ENCODE measurements at regions not wholly inside any gene's neighbourhood (a gene's known extent, or its start where the extent isn't known, plus 50 kb on each side); places are given as distances from the start of the nearest gene placed in this dataset.

- ATAC-seq (no peak), DNase-seq (no peak)
- no peak overlapping the region for H3K4me3 ChIP-seq
- intact Hi-C loops (cut with DNase I) = no loop called here
- H3K36me3 ChIP-seq = no peaks in the 10 kb centered on the region
- H3K9me3 ChIP-seq = peaks cover 0 to 20% (median 0%) of the 10 kb centered on the region in 11 donors
- TF ChIP-seq, protein P1, sequence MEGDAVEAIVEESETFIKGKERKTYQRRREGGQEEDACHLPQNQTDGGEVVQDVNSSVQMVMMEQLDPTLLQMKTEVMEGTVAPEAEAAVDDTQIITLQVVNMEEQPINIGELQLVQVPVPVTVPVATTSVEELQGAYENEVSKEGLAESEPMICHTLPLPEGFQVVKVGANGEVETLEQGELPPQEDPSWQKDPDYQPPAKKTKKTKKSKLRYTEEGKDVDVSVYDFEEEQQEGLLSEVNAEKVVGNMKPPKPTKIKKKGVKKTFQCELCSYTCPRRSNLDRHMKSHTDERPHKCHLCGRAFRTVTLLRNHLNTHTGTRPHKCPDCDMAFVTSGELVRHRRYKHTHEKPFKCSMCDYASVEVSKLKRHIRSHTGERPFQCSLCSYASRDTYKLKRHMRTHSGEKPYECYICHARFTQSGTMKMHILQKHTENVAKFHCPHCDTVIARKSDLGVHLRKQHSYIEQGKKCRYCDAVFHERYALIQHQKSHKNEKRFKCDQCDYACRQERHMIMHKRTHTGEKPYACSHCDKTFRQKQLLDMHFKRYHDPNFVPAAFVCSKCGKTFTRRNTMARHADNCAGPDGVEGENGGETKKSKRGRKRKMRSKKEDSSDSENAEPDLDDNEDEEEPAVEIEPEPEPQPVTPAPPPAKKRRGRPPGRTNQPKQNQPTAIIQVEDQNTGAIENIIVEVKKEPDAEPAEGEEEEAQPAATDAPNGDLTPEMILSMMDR (IDR thresholded peaks at IDR 0.05) = no peak
- no peaks in the 10 kb centered on the region for H3K27me3 ChIP-seq
- 74 to 76% methylated on average over 2 of the region's 2 CpGs for WGBS, 2 donors
- no peaks in the 10 kb centered on the region for H3K4me1 ChIP-seq
- H3K27ac ChIP-seq = no peak overlapping the region
Observed at GRCh38 chr7:136605532-136606329, 262.7 kb upstream of the CHRM2 start.

DNA sequence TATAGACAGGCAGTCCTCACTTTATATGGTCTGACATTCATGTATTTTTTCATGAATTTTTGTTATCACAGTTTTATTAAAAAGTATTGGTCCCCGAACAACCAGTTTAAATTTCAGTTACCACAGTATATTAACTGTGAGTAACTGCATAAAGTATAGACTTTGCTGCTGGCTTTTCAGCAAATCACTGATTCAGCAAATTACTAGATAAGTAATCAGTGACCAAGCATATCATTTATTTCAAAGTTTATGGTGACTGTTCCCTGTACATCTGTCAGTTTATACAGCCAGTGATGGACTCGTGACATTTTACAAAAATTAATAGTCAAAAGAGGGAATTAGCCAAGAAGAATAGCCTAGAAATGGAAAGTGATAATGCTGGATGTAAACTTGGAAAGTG is 266.7 kb upstream of the CHRM2 start:
- Histone ChIP-seq H3K9me3 (peaks cover 0 to 15% (median 0%) of the 10 kb centered on the region in 11 donors), H3K4me1 (no peaks in the 10 kb centered on the region), H3K36me3 (no peaks in the 10 kb centered on the region), H3K27ac (no peak overlapping the region), H3K4me3 (no peak overlapping the region), H3K27me3 (no peaks in the 10 kb centered on the region)
- ATAC-seq (no peak), DNase-seq (no peak)
- intact Hi-C loops (cut with DNase I) = no loop called here
- TF ChIP-seq, protein P1 (IDR thresholded peaks at IDR 0.05) = no peak
- WGBS, 2 donors = 71 to 74% methylated on average over 2 of the region's 2 CpGs

GRCh38 chr7:136600475-136600874 is 268.0 kb upstream of the CHRM2 start:
- DNase-seq (no peak), ATAC-seq (no peak)
- intact Hi-C loops (cut with DNase I) = no loop called here
- Histone ChIP-seq H3K9me3 (peaks cover 0 to 15% (median 0%) of the 10 kb centered on the region in 11 donors), H3K4me3 (no peak overlapping the region), H3K4me1 (no peaks in the 10 kb centered on the region), H3K27me3 (no peaks in the 10 kb centered on the region), H3K36me3 (no peaks in the 10 kb centered on the region), H3K27ac (no peak overlapping the region)
- TF ChIP-seq, protein P1 (IDR thresholded peaks at IDR 0.05) = no peak

DNA sequence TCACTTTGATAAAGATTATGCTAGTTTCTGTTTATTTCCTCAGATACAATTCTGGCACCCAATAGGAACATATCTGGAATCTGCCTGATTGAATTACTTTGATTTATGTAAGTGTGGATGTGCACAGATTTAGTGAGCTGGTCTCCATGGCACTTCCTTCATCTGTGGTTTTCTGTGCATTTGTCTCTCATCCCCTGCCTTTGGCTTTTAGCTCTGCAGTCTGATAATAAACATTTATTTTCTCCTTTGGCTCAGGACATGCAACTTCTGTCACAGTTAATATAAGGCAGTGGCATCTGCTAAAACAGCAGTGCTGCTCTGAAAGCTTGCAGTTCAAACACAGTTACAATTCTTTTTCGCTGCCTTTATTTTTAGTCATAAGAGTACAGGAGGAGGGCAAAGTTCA is 273.7 kb upstream of the CHRM2 start:
- H3K4me3 ChIP-seq = no peak overlapping the region
- DNase-seq = no peak
- WGBS, 2 donors = 63 to 73% methylated on average over 1 of the region's 1 CpG
- TF ChIP-seq, protein P1 (IDR thresholded peaks at IDR 0.05) = no peak
- no peaks in the 10 kb centered on the region for H3K36me3 ChIP-seq
- no peak for ATAC-seq
- no peaks in the 10 kb centered on the region for H3K4me1 ChIP-seq
- intact Hi-C loops (cut with DNase I) = no loop called here
- H3K27me3 ChIP-seq = no peaks in the 10 kb centered on the region
- no peak overlapping the region for H3K27ac ChIP-seq
- H3K9me3 ChIP-seq = peaks cover 0 to 6% (median 0%) of the 10 kb centered on the region in 11 donors
